Activated gamma-delta T cell treated with anti-CD3 and anti-CD28 coated beads, Interleukin-2, amount 50 U/mL, for 16 hours (primary cell): ENCODE measurements at regions not wholly inside any gene's neighbourhood (a gene's known extent, or its start where the extent isn't known, plus 50 kb on each side); places are given as distances from the start of the nearest gene placed in this dataset.

Experiments used
- DNase-seq: peaks from one replicate; pipeline ENCODE4 v3.0.0-alpha.2; 2020; ENCODE audit warnings: low read depth

DNA sequence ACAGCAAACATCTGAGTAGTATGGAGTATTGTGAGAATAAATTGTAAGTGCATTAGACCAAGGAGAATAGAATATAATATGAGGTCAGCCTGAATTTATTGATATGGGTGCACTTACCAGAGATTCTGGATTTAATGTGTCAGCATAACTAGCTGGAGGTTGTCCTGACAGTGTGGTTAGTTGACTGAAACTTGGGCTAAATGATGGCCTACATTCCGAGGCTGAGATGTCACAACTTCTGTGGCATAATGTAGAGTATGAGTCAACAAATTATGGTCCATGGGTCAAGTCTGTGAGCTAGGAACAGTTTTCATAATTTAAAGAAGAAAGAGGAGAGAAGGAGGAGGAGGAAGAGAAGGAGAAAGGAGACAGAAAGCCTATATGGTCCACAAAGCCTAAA, 127.6 kb downstream of the QPCT start:
- DNase-seq = no peak

GRCh38 chr2:37472959-37473358, 128.5 kb downstream of the QPCT start:
- DNase-seq = no peak

- DNase-seq = no peak
Observed at GRCh38 chr2:37476411-37476810, 132.0 kb downstream of the QPCT start.

GRCh38 chr2:37477921-37478320, 133.5 kb downstream of the QPCT start:
- DNase-seq = no peak

- no peak for DNase-seq
Observed at GRCh38 chr2:37481244-37481643, 136.8 kb downstream of the QPCT start.

GRCh38 chr2:37489041-37489456, 144.6 kb downstream of the QPCT start:
- DNase-seq = no peak

GRCh38 chr2:37489536-37489935, 145.1 kb downstream of the QPCT start:
- DNase-seq = no peak

- DNase-seq = no peak
Observed at GRCh38 chr2:37493425-37493824, 149.0 kb downstream of the QPCT start.

DNA sequence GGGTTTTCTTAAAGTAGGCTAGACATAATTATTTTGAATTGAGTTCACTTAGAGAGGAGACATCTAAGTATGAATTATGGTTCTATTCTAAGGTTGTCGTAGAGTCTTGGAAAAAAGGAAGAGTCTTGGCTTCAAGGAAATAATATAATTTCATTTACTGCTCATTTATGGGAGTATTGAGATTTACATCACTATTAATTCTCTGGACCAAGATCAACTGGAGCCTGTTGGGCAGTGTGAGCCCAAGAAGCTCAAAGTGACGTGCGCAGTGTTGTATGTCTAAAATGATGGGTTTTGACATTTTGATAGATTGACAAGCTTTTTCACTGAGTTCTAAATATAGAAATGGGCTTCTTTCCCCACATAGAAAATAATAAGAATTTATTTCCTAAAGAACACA, 154.7 kb downstream of the QPCT start:
- no peak for DNase-seq

- no peak for DNase-seq
Observed at GRCh38 chr2:37500031-37500430, 155.6 kb downstream of the QPCT start.

DNA sequence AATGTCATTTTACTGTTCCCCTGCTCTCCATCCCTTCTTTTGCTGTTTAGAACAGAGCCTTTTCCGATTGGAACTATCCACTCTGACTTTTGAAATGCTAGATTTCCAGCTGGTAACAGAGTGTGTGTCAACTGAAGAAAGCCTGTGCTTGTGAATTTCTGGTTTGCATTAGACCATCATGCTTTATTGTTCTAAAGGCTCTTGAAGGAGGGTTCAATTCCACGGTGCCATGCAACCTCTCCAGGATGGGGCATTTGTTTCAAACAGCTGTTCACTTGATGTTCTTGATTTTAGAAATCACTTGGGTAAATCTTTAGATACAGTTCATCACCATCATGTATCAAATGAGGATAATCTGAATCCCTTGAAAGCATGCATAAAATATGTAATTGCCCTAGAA, 156.7 kb downstream of the QPCT start:
- DNase-seq = no peak

DNA sequence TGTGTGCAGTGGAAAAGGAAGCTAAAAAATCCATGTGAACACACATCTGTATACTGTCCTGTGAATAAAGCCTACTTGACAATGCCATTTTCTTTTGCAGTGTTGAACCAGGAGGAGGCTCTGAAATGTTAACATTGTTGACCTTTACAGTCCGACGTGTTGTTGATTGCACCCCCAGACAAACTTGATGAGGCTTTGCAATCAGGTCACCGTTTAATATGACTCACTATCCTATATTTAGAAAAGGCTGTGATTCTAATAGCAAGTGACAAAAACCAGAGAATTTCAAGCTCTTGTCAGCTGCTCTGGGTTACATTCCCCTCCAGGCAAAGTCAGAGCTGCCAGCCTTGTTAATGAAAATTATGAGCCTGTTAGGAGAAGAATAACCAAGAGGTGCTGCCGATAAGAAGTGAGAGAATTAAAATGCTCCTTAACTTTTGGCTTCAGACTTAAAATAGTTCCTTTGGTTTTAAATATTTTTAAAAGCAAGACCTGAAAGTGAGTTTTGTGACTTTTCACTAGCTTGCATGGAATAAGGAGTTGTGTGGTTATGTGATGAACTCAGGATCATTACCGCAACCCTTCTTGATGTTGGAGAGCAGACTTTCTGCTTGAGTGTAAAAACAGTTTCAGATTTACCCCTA, 162.1 kb downstream of the QPCT start:
- no peak for DNase-seq

- no peak for DNase-seq
Observed at GRCh38 chr2:37507051-37507410, 162.6 kb downstream of the QPCT start.

DNA sequence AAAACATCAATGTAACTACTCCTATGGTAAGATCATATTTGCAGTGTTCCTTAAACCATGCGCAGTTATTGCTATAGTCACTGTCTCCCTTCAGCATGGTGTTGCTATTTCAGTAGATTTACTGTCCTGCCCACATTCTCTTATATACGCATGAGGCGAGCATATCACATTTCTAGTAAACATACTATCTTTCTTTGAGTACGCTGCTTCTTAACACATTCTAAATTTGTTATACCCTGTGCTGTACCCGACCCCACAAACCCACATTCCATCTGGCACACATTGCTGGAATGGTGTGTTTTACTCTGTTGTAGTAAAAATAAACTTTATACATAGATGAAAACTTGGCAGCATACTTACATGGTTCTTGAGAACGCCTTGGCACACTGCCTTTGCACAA, 163.3 kb downstream of the QPCT start:
- DNase-seq = no peak

- DNase-seq = no peak
Observed at GRCh38 chr2:37512971-37513370, 158.5 kb downstream of the CDC42EP3 start.

GRCh38 chr2:37523814-37524362, 147.6 kb downstream of the CDC42EP3 start:
- DNase-seq = no peak

- DNase-seq = no peak
Observed at GRCh38 chr2:37526323-37526722, 145.1 kb downstream of the CDC42EP3 start.

GRCh38 chr2:37526856-37527255, 144.6 kb downstream of the CDC42EP3 start:
- no peak for DNase-seq

DNA sequence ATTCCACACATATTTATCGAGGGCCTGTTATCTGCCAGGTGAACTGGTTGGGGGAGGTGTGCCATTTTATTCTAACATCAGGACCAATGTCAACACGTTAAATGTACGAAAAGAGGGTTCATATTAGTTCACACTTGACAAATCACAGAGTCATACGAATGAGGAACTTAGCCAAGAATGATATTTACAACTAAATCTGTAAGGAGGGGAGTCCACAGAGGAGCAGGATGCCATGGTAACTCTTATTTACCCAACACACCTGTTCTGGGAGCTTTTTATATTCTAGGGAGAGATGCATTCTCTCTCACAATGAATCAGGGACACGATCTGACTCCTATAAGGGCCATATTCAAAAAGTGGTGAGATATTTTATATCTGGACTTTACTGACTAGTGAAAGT, 144.1 kb downstream of the CDC42EP3 start:
- no peak for DNase-seq

DNA sequence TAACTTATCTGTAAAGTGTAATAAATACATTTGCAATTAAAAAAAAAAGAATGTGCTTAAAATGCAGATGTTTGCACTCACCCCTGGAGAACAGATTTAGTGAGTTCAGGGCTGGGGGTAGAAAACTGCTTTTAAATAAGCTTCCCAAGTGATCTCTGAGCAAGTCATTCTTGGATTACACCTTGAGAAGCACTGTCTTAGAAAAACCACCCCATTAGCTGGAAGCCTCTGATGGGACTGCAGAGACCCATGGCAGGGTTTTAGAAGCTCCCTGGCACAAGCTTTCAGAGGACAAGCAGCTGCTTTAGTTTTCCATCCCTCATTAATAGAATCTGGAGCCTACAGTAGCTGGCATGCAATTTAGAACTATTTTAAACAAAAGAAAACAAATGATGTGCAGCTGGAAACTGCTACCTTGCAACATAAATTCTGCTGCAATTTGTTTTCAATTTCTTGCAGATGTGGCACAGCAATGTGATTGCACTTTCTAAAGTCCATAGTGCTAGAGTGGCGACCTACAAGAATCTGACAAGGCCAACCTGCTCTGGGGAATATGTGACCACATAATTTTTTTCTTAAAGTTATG, 141.5 kb downstream of the CDC42EP3 start:
- no peak for DNase-seq

DNA sequence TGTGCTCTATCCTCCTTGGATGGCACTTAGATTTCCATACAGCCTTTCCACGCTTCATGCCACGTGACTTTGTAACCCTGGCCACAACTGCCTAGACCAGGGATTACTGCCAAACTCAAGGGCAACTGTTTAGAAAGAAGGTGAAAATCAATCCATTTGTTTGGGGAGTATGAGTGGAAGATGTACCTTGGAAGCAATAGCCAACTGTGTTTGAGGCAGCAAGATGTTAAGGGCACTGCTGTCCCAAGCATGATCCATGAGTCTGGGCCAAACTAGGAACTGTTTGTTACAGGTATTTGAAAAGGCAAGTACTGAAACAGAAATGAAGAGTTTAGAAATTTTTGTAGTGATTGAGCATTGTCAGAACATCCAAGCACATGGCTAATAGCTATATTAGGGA, 138.9 kb downstream of the CDC42EP3 start:
- no peak for DNase-seq

DNA sequence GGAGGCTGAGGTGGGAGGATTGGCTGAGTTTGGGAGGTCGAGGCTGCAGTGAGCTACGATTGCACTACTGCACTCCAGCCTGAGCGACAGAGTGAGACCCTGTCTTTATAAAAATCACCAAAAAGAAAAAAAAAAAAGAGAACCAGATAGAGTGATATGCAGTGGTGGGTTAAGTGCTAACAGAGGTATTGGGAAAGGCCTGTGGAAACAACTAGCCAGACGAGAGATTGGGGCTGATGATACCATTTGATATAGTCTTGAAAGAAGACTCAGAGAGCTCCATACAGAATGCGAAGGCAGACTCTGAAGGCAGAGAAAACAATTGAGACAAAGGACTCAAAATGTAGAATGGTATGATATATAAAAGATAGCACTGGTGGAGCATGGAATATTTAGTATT, 134.1 kb downstream of the CDC42EP3 start:
- no peak for DNase-seq

DNA sequence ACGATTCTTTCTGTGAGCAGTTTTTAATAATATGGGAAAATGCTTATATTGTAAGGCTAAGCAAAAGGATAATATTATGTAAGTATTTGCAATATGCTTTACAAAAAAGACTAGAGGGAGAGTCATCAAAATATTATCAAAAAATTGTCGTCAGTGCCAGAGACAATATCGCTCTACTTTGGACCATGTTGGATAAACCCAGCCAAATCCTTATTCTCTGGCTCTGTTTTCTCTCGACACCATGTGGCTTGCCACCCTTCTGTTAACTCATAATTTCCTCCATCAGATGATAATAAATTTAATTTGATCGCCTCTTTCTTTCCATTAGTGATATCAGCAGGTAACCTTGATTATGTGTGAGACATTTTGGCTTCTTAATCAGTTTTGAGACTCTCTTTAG, 129.9 kb downstream of the CDC42EP3 start:
- no peak for DNase-seq

DNA sequence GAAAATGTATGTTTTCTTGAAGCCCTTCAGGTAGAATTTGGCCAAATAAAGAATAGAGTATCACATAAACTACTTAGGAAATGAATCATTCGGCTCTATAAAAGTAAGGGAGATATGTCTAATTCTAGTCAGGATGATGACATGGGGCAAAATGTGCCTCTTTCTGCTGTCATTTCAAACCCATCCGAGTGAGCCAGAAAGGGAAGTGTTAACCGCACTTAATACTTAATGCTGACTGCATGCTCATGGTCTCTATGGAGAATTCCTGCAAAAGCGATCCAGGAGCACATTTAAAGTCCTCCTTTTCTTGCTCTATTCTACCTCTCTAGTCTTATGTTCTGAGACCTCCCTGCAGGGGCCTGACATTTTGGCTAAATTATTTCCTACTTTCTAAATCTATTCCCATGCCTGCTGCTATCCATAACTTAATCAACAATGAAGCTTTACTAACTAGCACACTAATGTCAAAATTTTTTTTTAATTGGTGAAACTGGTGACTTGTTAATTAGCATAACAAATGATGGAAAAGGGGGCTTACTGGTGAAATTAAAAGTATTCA, 127.4 kb downstream of the CDC42EP3 start:
- DNase-seq = no peak
